Embryonic facial prominence (tissue), 1 donor: ENCODE measurements at regions not wholly inside any gene's neighbourhood (a gene's known extent, or its start where the extent isn't known, plus 50 kb on each side); places are given as distances from the start of the nearest gene placed in this dataset.
A peak's percentile ranks its signal among the peaks of the same experiment; 100 is the strongest.
"Not testable (repeated sequence)": the region's sequence is repeated elsewhere in the genome, so short reads cannot be mapped to it uniquely, and the experiment has no call there.

Source experiments
- DNase-seq: peaks from one replicate; pipeline ENCODE4 v3.0.0-alpha.2; 2016; ENCODE audit errors: extremely low spot score

DNA sequence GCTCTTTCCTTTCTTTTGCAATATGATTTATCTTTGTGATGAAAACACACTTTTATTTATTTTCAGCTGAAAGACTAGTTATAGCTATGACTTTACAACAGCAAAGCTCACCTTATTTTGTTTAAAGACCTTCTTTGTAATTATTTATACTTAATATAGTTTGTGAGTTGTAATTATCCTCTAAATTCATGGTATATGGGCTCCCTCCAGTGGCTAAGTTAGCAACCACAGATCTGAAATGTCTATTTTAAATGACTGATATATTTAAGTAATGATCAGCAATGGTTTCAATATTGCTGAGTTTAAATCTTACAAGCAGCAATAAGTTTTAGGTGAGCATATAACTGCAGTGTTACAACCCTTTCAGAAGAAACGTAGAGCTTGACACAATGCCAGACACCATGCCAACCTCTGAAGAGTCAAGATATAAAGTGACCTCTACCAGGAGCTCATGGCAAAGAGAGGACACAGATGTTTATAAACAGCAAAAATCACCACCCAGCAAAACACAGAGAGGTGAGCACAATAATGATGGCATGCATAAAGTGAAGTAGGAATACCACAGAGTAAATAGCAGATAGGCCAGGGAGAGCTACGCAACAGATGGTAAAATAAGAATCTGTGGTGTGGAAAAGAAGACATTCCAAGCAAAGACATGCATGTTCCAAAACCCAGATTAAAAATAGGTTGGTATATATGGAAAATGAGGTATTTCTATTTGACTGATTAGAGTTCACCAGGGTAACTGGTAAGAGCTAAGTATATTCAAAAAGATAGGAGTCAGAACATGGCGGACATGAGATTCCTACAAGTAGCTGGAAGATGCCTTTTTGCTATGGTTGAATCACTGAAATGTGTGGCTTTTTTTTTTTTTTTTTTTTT, 143.7 kb upstream of the ZNF385D start:
- peak; percentile 27 for DNase-seq

DNA sequence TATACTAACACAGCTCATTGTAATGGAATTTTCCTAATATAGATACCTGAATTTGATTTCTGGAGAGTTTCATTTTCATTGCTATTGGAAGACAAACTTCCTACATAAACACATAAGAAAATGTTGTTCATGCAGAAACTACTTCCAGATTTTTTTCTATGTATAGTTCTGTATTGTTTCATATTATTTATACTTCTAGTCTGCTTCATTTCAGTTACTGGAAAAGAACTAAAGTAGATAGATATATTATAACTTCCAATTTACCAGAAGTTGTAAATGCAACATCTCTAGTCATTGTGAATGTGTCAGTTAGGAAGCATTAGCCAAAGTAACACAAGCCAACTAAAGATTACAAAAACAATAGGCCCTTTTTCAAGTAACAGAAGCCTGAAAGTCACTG, 147.3 kb upstream of the ZNF385D start:
- DNase-seq, result no peak

DNA sequence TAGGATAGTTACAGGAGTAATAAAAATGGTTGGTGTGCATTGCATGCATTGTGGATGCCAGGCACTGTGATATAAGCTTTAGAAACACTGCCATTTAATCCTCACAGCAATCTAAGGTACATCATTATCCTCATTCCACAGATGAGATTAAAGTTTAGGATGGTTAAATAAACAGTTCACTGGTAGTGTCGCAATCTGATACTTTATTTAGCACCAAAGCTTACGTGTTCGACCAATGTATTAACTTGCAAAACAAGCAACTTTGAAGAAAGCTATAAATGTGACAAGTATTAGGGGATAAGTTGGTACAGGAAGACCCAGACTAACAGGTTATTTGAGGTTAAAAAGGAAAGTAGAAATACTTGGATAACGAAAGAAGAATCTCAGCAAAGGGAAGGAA, 150.5 kb upstream of the ZNF385D start:
- DNase-seq, result no peak

DNA sequence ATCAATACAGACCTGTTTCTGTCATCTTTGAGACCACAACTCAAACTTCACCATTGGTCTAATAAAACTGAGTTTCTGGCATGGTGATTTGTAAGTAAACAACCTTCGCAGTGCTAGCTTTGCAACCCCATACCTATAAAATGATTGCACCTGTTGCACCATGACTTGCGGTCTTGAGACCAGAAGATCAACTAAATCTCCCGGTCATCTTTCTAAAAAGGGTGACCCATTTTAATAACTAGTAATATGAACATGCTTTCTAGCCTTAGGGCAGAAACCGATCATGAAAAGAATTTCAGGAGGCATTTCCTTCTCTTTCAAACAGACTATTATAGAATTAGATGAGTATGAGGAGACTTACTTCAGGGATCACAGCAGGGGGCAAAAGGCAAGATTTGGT, 151.9 kb upstream of the ZNF385D start:
- DNase-seq, result no peak

DNA sequence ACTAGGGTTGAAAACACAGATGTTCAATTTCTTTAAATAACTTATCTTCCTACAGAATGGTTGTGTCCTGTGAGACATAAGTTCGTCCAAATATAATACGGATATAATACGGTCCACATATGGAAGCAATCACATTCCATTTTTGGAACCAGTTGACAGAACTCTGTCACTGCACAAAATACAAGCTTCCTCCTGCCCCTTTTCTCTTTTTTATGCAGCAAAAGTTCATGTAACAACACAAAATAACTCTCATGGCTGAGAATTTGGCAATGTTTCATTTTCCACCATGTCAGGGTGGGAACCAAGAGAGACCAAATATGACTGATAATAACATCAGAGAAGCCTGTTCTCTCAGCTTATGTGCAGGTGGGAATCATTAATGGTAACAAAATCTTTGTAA, 158.1 kb upstream of the ZNF385D start:
- no peak for DNase-seq

DNA sequence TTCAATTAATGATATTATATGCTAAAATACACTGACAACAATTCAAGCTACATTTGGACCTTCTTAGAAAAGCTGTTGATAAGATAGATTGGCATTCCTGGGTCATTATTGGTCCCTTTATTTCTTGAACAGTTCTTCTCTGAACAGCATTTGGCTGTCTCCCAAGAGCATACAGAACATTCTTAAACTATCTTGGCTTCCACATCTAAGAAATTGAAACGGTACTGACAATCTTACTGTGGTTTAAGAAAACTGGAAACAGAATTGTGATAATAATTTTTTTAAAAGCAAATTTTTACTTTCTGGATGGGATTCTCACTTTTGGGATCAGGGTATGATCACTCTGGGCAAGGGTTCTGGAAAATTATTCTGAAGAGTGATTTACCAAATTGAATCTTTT, 161.7 kb upstream of the ZNF385D start:
- no peak for DNase-seq

DNA sequence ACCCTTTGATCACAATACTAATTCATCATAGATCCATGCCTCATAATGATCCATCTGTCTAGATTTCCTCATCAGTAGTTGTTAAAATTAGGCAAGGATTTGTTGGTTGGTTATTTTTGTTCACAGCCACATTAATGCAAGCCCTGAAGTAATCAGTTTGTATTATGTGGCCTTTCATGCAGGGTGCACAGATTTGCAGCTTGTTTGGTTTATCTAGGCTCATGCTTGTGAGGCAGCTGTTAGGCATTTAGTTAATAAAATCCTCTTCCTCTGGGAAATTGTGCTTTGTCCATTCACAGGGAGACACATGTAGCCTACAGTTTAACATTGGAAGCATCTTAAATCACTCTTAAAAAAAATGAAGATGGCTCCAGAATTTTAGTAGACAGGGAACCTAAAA, 162.8 kb upstream of the ZNF385D start:
- no peak for DNase-seq

DNA sequence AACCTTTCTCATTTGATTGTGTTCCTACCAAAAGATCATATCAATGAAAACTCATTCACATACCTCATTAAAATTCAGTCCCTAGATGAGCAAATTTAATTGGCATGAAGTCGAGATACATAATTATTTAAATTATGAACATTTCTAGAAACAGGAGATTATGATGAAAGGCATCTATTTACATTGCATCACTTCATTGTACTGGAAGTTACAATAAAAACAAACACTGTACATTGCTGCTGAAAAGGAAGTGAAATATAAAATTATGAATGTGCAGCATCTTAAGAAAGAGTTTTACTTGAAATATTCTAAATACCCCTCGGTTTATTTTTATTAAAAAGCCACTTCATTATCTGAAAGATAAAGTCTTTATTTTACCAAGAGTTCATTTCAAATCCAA, 163.4 kb upstream of the ZNF385D start:
- DNase-seq, result no peak

GRCh38 chr3:21919383-21919782, 168.4 kb upstream of the ZNF385D start:
- DNase-seq, result no peak

DNA sequence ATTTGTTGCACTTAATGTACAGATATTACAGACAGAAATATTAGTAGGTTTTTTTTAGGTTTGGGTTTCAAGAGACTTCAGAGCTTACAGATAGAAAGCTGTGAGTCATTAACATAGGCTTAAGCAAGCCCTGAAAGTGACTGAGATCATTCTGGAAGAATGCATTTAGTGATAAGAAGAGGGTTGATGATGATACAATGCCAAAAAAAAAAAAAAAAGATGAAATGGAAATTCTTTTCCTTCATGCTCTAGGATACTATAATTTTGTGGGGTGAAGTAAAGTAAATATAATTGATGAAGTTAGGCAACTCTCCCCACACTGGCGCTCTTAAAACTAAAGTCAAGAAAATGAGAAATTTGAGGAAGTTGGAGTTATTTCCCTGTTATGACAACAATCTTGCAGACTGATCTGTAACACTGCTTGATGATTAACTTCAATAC, 169.4 kb upstream of the ZNF385D start:
- no peak for DNase-seq

GRCh38 chr3:21923156-21923555, 172.1 kb upstream of the ZNF385D start:
- not testable (repeated sequence) for DNase-seq

DNA sequence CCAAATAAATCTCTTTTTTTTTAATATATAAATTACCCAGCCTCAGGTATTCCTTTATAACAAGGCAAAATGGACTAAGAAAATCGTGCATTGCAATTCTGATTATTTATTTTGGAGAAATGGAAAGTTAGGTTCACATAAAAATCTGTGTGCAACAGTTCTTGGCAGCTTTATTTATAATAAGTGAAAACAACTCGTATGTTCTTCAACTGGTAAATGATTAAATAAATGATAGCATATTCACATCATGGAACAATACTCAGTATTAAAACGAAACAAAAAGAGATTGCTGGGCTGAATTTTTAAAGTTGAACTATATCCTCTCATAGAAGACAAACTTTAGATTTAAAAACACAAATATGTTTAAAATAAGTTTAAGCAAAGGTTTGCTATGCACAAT, 176.3 kb upstream of the ZNF385D start:
- DNase-seq, result no peak

DNA sequence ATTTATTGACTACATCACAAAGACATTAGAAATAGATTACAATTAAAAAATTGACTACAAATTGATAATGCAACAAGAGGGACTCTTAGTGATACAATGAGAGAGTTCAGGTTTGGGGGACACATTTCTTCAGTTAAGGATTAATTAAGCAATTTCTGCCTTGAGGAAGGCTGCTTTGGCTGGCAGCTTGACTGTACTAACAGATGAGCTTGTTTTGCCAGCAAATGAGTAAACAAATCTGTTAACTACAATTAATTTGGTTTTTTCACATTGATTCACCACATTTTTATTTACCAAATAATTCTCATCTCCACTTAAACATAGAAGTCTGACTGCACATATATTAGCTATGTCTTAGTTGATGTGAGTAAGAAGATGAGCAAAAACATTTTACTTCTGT, 183.6 kb upstream of the ZNF385D start:
- DNase-seq, result no peak

DNA sequence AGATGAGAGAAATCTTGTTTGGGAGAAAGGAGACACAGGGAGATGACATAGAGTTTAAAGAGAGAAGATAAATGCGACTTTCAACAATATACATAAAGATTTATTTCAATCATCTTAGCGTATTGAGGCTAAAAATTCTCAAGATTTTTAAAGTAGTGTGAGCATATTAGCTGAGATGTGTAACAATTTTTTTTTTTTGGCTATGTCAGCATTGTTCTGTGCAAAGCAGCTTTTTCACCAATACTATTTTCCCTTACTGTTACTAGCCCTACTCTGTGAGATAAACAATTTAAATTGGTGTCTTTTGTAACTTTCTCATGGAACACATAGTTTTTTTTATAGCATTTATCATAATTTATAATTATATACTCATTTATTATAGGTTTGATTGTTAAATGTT, 185.2 kb upstream of the ZNF385D start:
- no peak for DNase-seq

DNA sequence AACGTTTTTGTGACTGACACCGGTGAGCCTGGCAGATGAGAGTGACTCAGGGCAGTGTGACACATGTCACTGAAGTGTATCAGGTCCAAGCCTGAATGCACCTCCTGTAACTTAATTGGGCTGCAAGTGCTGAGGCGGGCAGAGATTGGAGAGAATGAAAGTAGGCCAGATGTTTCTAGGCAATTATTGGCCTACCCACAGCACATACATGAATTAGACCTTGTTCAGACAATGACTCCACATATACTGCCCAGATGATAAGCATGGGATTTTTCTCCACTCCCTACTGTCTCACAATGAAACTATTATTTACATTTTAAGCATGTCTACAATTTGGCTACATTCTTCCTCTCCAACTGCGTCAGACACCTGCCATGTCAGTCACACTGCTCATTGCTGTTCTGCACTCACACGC, 187.3 kb upstream of the ZNF385D start:
- no peak for DNase-seq

- no peak for DNase-seq
These were observed 191.3 kb upstream of the ZNF385D start for GRCh38 chr3:21942328-21942727.

GRCh38 chr3:21944251-21944650, 193.2 kb upstream of the ZNF385D start:
- no peak for DNase-seq

DNA sequence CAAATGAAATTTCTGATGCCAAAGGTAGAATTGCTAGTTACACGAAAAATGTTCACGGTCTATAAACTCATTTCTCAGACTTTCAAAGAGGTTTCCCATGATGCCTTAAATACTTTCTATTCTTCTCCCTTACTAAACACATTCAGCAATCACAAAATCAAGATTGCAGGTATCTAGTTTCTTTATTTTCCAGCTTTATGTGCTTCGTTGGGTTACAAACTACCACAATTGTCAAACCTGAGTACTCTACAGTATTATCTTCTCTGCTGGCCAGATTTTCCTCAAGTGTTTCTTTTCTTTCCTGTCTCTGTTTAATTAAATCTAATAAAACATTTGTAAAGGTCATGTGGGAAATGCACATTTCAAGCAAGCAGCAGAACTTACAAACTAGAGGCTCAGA, 201.8 kb upstream of the ZNF385D start:
- DNase-seq, result no peak

- no peak for DNase-seq
These were observed 203.7 kb upstream of the ZNF385D start for GRCh38 chr3:21954709-21955108.

DNA sequence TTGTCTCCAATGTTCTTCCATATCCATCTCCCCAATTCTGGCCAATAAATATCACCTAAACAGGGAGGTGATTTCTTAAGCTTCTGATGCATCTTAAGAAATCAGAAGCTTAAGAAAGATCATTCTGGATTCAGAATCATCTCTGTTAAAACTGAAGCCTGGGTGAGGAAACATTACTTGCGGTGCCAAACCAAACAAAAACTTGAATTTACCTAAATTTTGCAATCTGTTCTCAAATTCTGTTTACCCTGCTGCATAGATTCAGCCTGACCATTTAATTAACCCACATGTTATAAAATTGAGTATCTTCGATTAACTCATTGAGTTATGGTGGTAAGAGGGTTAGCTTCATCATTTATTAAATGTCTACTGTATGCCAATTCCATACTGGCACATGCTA, 204.4 kb upstream of the ZNF385D start:
- DNase-seq, result no peak

- no peak for DNase-seq
These were observed 209.0 kb upstream of the ZNF385D start for GRCh38 chr3:21960033-21960432.

DNA sequence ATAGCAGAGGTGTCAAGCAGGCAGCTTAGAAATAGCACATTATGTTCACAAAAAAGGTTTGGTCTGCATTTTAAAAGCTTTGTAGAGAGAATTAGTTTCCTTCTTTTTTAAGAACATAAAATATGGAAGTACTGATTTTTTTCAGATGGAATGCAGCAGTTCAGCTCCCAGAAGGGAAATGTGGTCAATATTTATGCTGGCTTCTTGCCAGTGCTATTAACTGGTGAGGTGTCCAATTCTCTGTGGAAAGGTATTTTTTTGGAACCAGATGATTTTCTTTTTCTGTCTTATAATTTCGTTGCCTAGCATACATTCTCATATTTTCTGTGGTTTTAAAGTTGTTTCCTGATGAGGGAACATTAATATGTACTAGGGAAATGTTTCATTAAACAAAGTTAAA, 211.4 kb upstream of the ZNF385D start:
- DNase-seq, result no peak

DNA sequence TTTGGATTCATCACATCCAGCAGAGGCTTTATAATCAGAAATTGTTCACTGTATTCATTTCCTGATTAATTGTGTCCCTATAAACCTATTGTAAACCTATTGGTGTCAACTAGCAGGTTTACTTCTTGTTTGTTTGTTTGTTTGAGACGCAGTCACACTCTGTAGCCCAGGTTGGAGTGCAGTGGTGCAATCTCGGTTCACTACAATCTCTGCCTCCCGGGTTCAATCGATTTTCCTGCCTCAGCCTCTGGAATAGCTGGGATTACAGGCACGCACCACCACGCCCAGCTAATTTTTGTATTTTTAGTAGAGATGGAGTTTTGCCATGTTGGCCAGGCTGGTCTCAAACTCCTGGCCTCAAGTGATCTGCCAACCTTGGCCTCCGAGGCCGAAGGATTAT, 215.4 kb upstream of the ZNF385D start:
- not testable (repeated sequence) for DNase-seq

GRCh38 chr3:21979706-21980105, 228.7 kb upstream of the ZNF385D start:
- DNase-seq, result no peak
